GM21529 (cell line): ENCODE measurements at regions not wholly inside any gene's neighbourhood (a gene's known extent, or its start where the extent isn't known, plus 50 kb on each side); places are given as distances from the start of the nearest gene placed in this dataset.

ENCODE experiments used
- ATAC-seq: cut with Tn5 transposase; IDR thresholded peaks from one replicate; pipeline ENCODE4 v1.9.1; 2021; ENCODE audit not compliant: unreplicated experiment

DNA sequence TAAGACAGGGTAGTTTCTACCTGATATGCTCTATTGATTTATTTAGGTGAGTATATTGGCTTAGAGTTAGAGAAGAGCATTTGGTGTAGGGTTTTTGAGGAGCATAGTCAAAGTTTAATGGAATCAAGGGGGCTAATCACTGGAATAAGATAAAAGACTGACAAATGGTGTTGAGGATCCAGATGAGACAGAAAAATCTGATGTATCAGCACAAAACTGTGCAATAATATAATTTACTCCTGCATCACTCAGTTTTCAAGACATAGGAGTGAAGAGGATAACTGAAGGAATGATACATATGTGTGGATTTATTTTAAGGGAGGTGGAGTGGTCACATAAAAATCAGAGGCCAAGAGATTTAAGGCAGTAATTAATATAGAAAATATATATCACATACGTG, 339.2 kb downstream of the NYAP2 start:
- ATAC-seq = no peak

DNA sequence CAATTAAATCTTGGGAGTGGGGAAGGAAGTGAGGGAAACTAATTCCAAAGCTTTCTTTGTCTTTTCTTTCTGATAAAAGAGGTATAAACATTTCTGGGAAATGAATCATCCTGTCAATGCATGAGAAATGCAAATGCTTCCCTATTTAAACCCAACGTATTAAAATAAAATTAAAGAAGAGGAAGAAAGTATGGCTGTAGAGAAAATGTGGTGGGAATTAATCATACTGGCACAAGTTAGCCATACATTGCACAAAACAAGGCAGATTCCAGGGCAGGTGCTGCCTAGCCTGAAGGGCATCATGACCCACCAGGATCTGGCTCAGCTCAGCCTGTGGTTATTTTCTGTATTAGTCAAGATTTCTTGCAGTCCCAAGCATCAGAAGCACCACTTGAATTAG, 338.0 kb downstream of the NYAP2 start:
- ATAC-seq = no peak

DNA sequence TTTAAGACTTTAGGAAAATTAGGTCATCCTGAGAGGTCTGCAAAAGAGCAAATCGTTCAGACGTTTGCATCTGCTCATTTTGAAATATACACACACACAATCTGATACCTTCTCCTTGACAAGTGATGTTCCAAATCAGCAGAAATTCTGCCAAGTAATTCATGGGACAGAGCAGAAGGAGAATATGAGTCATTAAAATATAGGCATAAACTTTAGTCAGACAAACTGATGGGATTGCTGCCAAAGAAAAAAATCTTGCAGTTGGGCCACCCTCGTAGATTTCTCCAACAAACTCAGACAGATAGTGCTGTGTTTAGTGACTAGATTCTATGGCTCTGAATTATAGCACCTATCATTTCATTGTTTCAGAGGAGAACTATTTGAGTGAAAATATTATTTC, 336.3 kb downstream of the NYAP2 start:
- ATAC-seq = no peak

DNA sequence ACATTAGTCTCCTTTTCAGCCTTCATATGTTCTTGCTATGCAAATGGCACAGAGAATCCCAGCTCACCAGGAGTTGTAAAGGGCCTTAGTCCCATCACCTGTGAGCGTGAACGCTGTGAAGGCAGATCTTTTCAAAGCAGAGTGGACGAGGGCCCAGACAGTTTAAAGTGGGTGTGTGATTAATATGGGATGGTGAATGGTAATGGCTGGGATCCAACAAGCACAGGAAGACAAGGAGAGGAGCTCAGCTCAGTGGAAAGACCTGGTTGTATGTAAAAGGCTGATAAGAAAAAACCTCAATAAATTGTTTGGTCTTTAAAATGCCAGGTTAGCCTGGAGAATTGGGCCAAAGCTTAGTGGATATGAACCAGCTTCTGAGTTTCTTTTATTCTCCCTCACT, 326.2 kb downstream of the NYAP2 start:
- ATAC-seq = no peak
